GM19328 (cell line): ENCODE measurements at regions not wholly inside any gene's neighbourhood (a gene's known extent, or its start where the extent isn't known, plus 50 kb on each side); places are given as distances from the start of the nearest gene placed in this dataset.
"Not testable (repeated sequence)": the region's sequence is repeated elsewhere in the genome, so short reads cannot be mapped to it uniquely, and the experiment has no call there.

Experiments used
- ATAC-seq: cut with Tn5 transposase; IDR thresholded peaks from one replicate; pipeline ENCODE4 v1.9.1; 2021; ENCODE audit warnings: mild to moderate bottlenecking, moderate library complexity; ENCODE audit not compliant: unreplicated experiment

DNA sequence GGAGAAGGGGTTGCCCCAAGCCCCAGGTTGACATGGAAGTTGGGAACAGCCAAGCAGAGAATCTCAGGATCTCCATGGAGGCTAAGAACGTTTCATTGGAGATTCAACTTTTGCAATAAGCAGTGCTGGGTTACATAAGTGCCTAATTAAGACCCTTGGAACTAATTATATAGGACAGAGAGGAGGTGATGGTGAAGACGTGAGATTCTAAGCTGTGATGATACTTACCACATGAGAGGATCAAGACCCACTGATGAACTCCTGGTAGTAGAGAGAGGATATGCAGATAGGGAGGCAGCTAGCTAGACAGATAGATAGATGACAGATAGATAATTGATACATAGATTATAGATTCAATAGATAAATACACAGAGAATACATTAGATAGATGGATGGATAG is 278.5 kb downstream of the SHOX start:
- not testable (repeated sequence) for ATAC-seq

DNA sequence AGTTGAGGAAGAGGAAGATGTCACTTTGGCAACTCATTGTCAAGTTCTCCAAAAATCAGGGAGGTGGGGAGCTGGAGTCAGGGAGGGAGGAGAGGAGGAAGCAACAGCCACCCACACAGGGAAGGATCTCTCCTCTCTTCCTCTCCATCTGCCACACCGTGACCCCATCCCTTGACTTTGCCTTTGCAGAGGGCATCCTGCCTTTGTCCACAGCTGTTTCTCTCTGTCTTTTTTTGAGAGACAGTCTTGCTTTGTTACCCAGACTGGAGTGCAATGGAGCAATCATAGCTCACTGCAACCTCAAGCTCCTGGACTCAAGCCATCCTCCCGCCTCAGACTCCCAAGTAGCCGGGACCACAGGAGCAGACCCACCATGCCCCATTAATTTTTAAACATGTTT is 276.0 kb downstream of the SHOX start:
- no peak for ATAC-seq

DNA sequence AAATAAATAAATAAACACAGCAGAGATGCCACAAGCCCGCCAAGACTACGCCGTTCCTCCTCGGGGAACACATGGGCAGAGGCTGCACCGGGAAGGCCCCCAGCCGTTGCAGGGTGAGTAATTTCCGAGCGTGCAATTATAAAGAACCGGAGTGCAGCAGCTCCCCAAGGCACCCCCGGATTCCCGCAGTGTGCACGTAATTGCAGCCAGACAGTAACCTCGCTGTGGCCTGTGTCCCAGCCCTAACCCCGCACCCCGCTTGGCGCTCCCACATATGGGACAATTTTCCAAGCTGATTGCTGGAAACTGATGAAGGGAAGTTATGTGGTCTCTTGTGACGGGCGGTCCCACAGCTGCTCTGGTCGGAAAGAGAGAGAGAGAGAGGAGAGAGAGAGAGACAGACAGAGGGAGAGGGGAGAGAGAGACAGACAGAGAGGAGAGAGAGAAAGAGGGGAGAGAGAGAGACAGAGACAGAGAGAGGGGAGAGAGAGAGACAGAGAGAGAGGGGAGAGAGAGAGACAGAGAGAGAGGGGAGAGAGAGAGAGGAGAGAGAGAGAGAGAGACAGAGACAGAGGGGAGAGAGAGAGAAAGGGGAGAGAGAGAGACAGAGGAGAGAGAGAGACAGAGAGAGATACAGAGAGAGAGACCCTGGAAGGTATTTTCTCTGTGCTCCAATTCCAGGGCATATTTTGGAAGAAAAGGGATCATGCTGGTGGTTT is 275.4 kb downstream of the SHOX start:
- no peak for ATAC-seq

DNA sequence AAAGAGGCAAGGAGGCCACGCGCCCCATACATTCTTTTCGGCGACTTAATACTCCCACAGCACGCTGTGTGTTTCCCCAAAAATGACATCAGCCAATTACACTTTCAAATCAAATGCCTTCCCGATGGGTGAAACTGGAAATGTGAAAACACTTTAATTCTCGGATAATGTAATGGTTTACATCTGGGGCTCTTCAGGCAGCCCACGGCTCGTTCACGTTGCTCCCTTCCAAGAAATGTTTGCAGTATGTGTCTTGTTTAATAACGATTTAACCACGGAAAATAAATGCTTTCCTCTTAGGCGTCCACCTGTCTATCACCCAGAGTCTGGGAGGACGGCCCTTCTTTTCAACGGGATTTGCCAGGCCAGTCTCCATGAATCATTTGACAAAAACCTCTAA is 272.5 kb downstream of the SHOX start:
- no peak for ATAC-seq

- ATAC-seq: no peak
Observed at GRCh38 chrX:896256-896655, 265.7 kb downstream of the SHOX start.

GRCh38 chrX:889966-890651 is 259.5 kb downstream of the SHOX start:
- ATAC-seq: no peak

DNA sequence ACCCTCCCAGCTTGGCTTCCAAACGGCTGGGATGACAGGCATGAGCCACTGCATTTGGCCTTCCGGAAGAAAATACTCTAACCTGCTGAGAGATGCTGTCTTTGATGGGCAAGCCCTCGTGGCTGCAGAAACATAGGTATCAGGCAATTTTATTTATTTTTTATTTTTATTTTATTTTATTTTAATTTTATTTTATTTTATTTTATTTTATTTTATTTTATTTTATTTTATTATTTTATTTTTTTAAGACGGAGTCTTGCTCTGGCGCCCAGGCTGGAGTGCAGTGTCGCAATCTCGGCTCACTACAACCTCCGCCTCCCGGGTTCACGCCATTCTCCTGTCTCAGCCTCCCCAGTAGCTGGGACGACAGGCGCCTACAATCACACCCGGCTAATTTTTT is 257.1 kb downstream of the SHOX start:
- not testable (repeated sequence) for ATAC-seq

DNA sequence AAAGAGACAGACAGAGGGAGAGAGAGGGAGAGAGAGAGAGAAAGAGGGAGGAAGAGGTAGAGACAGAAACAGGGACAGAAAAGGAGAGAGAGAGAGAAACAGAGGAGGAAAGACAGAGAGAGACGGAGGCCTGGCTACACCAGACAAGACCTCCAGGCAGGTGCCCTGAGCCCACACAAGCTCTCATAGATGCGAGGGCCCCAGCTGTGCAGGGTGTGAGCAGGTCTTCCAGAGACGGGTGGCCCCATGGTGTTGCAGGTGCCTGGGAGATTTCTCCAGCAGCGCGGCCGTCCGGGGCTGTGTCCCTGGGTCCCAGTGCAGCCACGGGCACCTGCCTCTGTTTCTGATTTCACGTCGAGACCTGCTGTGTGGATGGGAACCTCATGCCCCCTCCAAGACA is 253.0 kb downstream of the SHOX start:
- no peak for ATAC-seq

DNA sequence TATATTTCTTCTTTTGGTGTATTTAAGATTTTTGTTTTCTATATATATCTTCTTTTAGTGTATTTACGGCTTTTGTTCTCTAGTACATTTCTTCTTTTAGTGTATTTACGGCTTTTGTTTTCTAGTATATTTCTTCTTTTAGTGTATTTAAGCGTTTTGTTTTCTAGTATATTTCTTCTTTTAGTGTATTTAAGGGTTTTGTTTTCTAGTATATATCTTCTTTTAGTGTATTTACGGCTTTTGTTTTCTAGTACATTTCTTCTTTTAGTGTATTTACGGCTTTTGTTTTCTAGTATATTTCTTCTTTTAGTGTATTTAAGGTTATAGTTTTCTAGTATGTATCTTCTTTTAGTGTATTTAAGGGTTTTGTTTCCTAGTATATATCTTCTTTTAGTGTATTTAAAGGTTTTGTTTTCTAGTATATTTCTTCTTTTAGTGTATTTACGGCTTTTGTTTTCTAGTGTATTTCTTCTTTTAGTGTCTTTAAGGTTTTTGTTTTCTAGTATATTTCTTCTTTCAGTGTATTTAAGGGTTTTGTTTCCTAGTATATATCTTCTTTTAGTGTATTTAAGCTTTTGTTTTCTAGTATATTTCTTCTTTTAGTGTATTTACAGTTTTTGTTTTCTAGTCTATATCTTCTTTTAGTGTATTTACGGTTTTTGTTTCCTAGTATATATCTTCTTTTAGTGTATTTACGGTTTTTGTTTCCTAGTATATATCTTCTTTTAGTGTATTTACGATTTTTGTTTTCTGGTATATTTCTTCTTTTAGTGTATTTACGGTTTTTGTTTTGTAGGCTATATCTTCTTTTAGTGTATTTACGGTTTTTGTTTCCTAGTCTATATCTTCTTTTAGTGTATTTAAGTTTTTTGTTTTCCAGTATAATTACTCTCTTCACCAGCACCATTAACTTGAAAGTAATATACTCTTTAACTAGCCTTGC is 249.4 kb downstream of the SHOX start:
- ATAC-seq: not testable (repeated sequence)

GRCh38 chrX:874061-874460 is 243.5 kb downstream of the SHOX start:
- ATAC-seq: no peak

DNA sequence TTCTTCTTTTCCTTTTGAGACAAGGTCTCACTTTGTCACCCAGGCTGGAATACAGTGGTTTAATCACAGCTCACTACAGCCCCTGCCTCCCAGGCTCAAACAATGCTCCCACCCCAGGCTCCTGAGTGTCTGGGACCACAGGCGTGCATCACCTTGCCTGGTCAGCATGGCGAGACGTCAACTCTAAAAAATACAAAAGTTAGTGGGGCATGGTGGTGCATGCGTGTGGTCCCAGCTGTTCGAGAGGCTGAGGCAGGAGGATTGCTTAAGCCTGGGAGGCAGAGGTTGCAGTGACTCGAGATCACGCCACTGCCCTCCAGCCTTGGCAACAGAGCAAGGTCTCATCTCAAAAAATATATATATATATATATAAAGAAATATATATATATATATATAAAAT is 242.4 kb downstream of the SHOX start:
- no peak for ATAC-seq

DNA sequence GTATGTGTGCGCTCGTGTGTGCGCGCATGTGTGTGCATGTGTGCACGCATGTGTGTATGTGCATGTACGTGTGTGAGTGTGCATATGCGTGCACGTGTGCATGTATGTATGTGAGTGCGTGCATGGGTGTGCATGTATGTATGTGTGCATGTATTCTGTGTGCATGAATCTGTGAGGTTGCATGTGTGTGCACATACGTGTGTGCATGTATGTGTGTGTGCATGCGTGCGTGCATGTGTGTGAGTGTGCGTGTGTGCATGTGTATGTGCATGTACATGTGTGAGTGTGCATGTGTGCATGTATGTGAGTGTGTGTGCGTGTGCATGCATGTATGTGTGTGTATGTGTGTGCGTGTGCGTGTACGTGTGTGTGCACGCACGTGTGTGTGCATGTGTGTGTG is 241.5 kb downstream of the SHOX start:
- no peak for ATAC-seq

- no peak for ATAC-seq
Observed at GRCh38 chrX:871626-872025, 241.0 kb downstream of the SHOX start.

- no peak for ATAC-seq
Observed at GRCh38 chrX:867966-868647, 237.5 kb downstream of the SHOX start.

DNA sequence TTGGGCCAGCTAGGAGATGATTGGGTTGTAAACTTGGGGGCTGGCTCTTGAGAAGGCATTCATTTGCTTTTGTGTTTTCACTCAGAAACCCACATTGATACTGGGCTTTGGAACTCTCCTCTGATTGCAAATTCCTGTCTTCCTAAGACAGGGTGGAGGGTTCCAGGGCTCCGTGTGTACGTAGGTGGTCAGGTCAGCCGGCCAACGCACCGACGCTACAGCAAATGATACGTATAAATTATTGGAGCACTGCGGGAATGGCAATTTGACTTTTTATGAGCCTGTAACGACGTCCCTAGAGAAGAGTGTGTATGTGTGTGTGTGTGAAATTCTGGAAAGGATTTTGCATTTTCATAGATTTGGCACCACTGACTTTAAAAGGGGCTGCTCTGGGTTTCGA is 236.9 kb downstream of the SHOX start:
- ATAC-seq: no peak

- ATAC-seq: no peak
Observed at GRCh38 chrX:866441-866990, 235.9 kb downstream of the SHOX start.

DNA sequence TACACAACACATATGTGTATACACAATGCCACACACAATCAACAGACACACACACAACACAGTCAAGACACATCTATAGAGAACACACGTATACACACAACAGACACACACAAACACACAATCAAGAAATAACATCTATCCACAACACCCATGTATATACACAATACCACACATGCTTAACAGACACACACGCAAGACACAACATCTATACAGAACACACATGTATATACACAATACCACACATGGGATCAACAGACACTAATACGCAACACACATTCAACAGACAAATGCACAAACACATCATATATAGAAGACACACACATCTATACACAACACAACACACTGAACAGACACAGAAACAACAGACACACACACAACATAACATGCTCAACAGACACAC is 234.8 kb downstream of the SHOX start:
- no peak for ATAC-seq

DNA sequence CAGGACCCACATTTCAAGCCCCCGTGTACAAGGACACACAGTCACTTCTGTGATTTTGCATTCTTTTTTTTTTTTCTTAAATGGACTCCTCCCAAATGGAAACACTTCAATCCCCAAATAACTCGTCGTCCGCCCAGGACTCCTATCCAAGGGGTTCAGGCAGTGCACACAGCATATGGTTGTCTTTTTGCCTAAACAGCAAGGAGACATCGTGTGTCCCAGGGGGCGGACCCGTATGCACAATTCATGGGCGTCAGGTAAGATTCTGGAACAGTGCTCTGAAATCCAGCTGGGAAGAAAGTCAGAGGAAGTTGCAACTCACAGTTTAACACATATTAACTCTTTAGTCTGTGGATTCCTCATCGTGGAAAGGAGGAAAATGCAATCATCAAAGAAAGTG is 231.3 kb downstream of the SHOX start:
- no peak for ATAC-seq

DNA sequence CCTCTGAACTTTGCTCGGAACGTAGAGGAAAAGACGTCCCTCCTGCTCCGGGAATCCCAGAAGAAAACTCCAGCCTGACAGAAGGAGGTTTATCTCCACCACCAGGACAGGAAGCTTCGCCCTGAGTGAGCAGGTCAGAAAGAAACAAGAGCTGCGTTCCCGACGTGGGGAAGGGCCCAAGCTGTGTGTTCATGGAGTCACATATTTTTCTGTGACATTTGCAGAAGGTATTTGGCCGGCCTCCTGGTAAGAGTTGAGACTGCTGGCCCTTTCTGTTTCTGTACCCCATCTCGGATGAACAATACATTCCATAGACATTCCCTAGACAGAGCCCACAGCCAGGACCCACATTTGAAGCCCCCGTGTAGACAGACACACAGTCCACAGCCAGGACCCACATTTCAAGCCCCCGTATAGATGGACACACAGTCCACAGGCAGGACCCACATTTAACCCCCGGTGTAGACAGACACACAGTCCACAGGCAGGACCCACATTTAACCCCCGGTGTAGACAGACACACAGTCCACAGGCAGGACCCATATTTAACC is 230.8 kb downstream of the SHOX start:
- no peak for ATAC-seq

GRCh38 chrX:859329-859728 is 228.7 kb downstream of the SHOX start:
- no peak for ATAC-seq
